Fibroblast of lung (primary cell): ENCODE measurements at regions not wholly inside any gene's neighbourhood (a gene's known extent, or its start where the extent isn't known, plus 50 kb on each side); places are given as distances from the start of the nearest gene placed in this dataset.

ENCODE experiments used
- CTCF ChIP-seq, 2 donors: IDR thresholded peaks in 1 of 2; conservative IDR thresholded peaks in 1 of 2; 1 replicate in 1 of 2; 2 replicates in 1 of 2; pipeline ENCODE4 v1.5.1; 2011 to 2012; ENCODE audit warnings: low read length in 2 of 2, control low read depth in 1 of 2, inconsistent platforms in 1 of 2, low read depth in 1 of 2, mild to moderate bottlenecking in 1 of 2
- EZH2 ChIP-seq: IDR thresholded peaks from 2 replicates; pipeline ENCODE4 v1.5.1; 2012; ENCODE audit warnings: low read length, control low read depth, mild to moderate bottlenecking; ENCODE audit errors: missing control alignments

GRCh38 chr2:223674998-223675609, 72.9 kb upstream of the SCG2 start:
- TF ChIP-seq CTCF (conservative IDR thresholded peaks at IDR 0.05 in 1 of 2, IDR thresholded peaks at IDR 0.05 in 1 of 2; ENCODE audit: low read depth in 1 of 2, low read length in 2 of 2) (peak; percentile 71 to 86), EZH2 (no peak)
